Naive thymus-derived CD4-positive, alpha-beta T cell (primary cell): ENCODE measurements at regions not wholly inside any gene's neighbourhood (a gene's known extent, or its start where the extent isn't known, plus 50 kb on each side); places are given as distances from the start of the nearest gene placed in this dataset.

Source experiments
- ATAC-seq: fragments of 150-1000 bp; cut with Tn5 transposase; 2 replicates; pipeline ENCODE4 v1.10.0; 2021; ENCODE audit warnings: mild to moderate bottlenecking, moderate library complexity
- CTCF ChIA-PET: fragments of 350-600 bp; sonication (Branson Sonifier 250); formaldehyde crosslinking; loops from one replicate; lab custom pipeline; 2021; ENCODE audit warnings: antibody characterized with exemption; lab: Charles Lee
- POLR2A ChIA-PET: fragments of 350-600 bp; sonication (Branson Sonifier 250); formaldehyde crosslinking; loops from one replicate; lab custom pipeline; 2021; ENCODE audit warnings: antibody characterized with exemption, inconsistent platforms; lab: Charles Lee
- DNase-seq, 9 donors: peaks; one replicate each; pipeline versions ENCODE4 v3.0.0 to v3.0.0-alpha.2; 2020 to 2022; ENCODE audit warnings: mixed read lengths in 1 of 9
- H3K27ac ChIP-seq: one replicate; pipeline ENCODE4 v1.7.0; 2013; ENCODE audit warnings: mild to moderate bottlenecking, low read depth, low read length, moderate library complexity
- H3K27me3 ChIP-seq, 2 donors: one replicate each; pipeline ENCODE4 v1.7.0; 2013; ENCODE audit warnings: low read length in 2 of 2, mild to moderate bottlenecking in 2 of 2, moderate library complexity in 2 of 2; ENCODE audit not compliant: control insufficient read depth in 2 of 2, insufficient read depth in 2 of 2
- H3K36me3 ChIP-seq, 3 experiments: 1 replicate in 2 of 3; 2 replicates in 1 of 3; pipeline ENCODE4 v1.7.0; 2013; ENCODE audit warnings: low read length in 3 of 3, mild to moderate bottlenecking in 3 of 3, moderate library complexity in 1 of 3; ENCODE audit not compliant: insufficient read depth in 3 of 3, control insufficient read depth in 2 of 3
- H3K4me1 ChIP-seq, 2 donors: one replicate each; pipeline ENCODE4 v1.7.0; 2013; ENCODE audit warnings: low read length in 2 of 2, mild to moderate bottlenecking in 2 of 2, moderate library complexity in 1 of 2; ENCODE audit not compliant: control insufficient read depth in 2 of 2, insufficient read depth in 2 of 2
- H3K4me3 ChIP-seq: 2 replicates; pipeline ENCODE4 v1.7.0; 2013; ENCODE audit warnings: mild to moderate bottlenecking, low read length
- H3K9me3 ChIP-seq, 3 experiments: 1 replicate in 2 of 3; 2 replicates in 1 of 3; pipeline ENCODE4 v1.7.0; 2013; ENCODE audit warnings: low read length in 3 of 3; ENCODE audit not compliant: control insufficient read depth in 2 of 3
- H3K27ac Mint-ChIP-seq, 9 donors: one replicate each; pipeline ENCODE4 v1.8.0; 2020 to 2022; ENCODE audit warnings: mixed read lengths in 9 of 9, mild to moderate bottlenecking in 8 of 9, moderate library complexity in 5 of 9, inconsistent platforms in 2 of 9
- H3K27me3 Mint-ChIP-seq, 5 donors: one replicate each; pipeline ENCODE4 v1.8.0; 2021 to 2022; ENCODE audit warnings: mixed read lengths in 5 of 5, mild to moderate bottlenecking in 1 of 5
- H3K36me3 Mint-ChIP-seq, 5 donors: one replicate each; pipeline ENCODE4 v1.8.0; 2020 to 2022; ENCODE audit warnings: mixed read lengths in 5 of 5, mild to moderate bottlenecking in 3 of 5, inconsistent platforms in 1 of 5
- H3K4me1 Mint-ChIP-seq, 7 donors: one replicate each; pipeline ENCODE4 v1.8.0; 2020 to 2022; ENCODE audit warnings: mixed read lengths in 7 of 7, mild to moderate bottlenecking in 3 of 7, inconsistent platforms in 1 of 7
- H3K4me3 Mint-ChIP-seq, 10 donors: one replicate each; pipeline ENCODE4 v1.8.0; 2020 to 2022; ENCODE audit warnings: mild to moderate bottlenecking in 10 of 10, mixed read lengths in 10 of 10, moderate library complexity in 6 of 10, inconsistent platforms in 2 of 10
- H3K9me3 Mint-ChIP-seq, 11 donors: one replicate each; pipeline ENCODE4 v1.8.0; 2020 to 2022; ENCODE audit warnings: mixed read lengths in 11 of 11, mild to moderate bottlenecking in 4 of 11, inconsistent platforms in 1 of 11, moderate library complexity in 1 of 11
- intact Hi-C, 2 donors: fragments of 100-400 bp; cut with micrococcal nuclease; formaldehyde crosslinking; loops; one replicate each; pipeline ENCODE4 v1.15.1; 2023

DNA sequence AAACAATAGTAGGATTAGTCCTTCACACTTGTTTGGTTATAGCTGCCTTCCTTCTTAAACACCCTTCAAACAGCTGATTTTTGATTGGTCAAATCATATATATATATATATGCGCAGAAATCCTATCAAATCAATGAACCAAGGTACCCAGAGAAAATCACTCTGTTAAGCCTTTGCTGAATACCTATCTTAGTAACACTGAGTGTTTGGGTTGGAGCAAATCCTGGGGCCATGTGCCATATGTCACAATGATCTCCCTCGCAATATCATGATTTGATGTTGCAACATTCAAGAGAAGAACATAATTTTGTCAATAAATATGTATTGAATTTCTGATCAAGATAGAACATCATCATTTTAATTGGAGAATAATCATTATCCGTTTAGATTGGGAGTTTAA, 795.6 kb downstream of the REEP3 start:
- no peaks in the 10 kb centered on the region for H3K27me3 ChIP-seq
- H3K36me3 ChIP-seq, result no peaks in the 10 kb centered on the region
- H3K9me3 Mint-ChIP-seq, result peaks cover 0 to 2% (median 0%) of the 10 kb centered on the region in 11 donors
- no peaks in the 10 kb centered on the region for H3K27me3 Mint-ChIP-seq
- ChIA-PET CTCF (no interaction called here), POLR2A (interaction anchor here (0.7 kb wide), 1 partner anchor 210 kb away, joined by 3 read pairs; no protein-coding TSS in a partner anchor)
- no peaks in the 10 kb centered on the region for H3K36me3 Mint-ChIP-seq
- H3K4me3 Mint-ChIP-seq, result no peak overlapping the region
- no peaks in the 10 kb centered on the region for H3K9me3 ChIP-seq
- no peak for ATAC-seq
- no peaks in the 10 kb centered on the region for H3K4me1 ChIP-seq
- H3K4me3 ChIP-seq, result no peak overlapping the region
- DNase-seq, result no peak
- no peak overlapping the region for H3K27ac ChIP-seq
- H3K27ac Mint-ChIP-seq, result no peak overlapping the region
- no peaks in the 10 kb centered on the region for H3K4me1 Mint-ChIP-seq
- intact Hi-C loops, result no loop called here

- Mint-ChIP-seq H3K4me3 (no peak overlapping the region), H3K9me3 (peaks cover 0 to 12% (median 0%) of the 10 kb centered on the region in 11 donors), H3K27ac (no peak overlapping the region), H3K4me1 (no peaks in the 10 kb centered on the region), H3K27me3 (no peaks in the 10 kb centered on the region), H3K36me3 (no peaks in the 10 kb centered on the region)
- Histone ChIP-seq H3K4me1 (no peaks in the 10 kb centered on the region), H3K4me3 (no peak overlapping the region), H3K36me3 (no peaks in the 10 kb centered on the region), H3K9me3 (no peaks in the 10 kb centered on the region), H3K27ac (no peak overlapping the region), H3K27me3 (no peaks in the 10 kb centered on the region)
- POLR2A ChIA-PET, result no interaction called here
- intact Hi-C loops, result no loop called here
- CTCF ChIA-PET, result no interaction called here
- DNase-seq (no peak), ATAC-seq (no peak)
These were observed 799.2 kb downstream of the REEP3 start for GRCh38 chr10:64320448-64320847.

DNA sequence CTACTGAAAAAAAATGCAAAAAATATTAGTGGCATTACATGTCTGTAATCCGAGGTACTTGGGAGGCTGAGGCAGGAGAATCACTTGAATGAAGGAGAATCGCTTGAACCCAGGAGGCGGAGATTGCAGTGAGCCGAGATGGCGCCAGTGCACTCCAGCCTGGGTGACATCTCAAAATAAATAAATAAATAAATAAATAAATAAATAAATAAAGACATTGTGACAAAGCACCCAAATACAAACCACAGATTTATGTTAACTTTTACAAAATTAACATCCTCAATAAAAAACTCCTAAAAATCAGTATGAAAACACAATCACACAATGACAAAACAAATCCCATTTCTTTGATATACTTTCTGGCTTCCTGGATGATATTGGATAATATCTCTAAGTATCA, 808.3 kb downstream of the REEP3 start:
- intact Hi-C loops, result no loop called here
- H3K27ac ChIP-seq, result no peak overlapping the region
- Mint-ChIP-seq H3K27me3 (no peaks in the 10 kb centered on the region), H3K27ac (no peak overlapping the region), H3K36me3 (no peaks in the 10 kb centered on the region), H3K9me3 (peaks cover 2 to 18% (median 11%) of the 10 kb centered on the region in 11 donors), H3K4me3 (no peak overlapping the region), H3K4me1 (no peaks in the 10 kb centered on the region)
- no peaks in the 10 kb centered on the region for H3K27me3 ChIP-seq
- ATAC-seq (no peak), DNase-seq (no peak)
- H3K4me3 ChIP-seq, result no peak overlapping the region
- H3K4me1 ChIP-seq, result no peaks in the 10 kb centered on the region
- ChIA-PET CTCF (no interaction called here), POLR2A (no interaction called here)
- H3K9me3 ChIP-seq, result no peaks in the 10 kb centered on the region
- H3K36me3 ChIP-seq, result no peaks in the 10 kb centered on the region

GRCh38 chr10:64332551-64332950, 811.4 kb downstream of the REEP3 start:
- Mint-ChIP-seq H3K36me3 (no peaks in the 10 kb centered on the region), H3K27ac (no peak overlapping the region), H3K4me1 (no peaks in the 10 kb centered on the region), H3K4me3 (no peak overlapping the region), H3K9me3 (peaks cover 0 to 11% (median 1%) of the 10 kb centered on the region in 11 donors), H3K27me3 (no peaks in the 10 kb centered on the region)
- H3K4me1 ChIP-seq, result no peaks in the 10 kb centered on the region
- DNase-seq (no peak), ATAC-seq (no peak)
- CTCF ChIA-PET, result no interaction called here
- H3K4me3 ChIP-seq, result no peak overlapping the region
- no peaks in the 10 kb centered on the region for H3K9me3 ChIP-seq
- H3K27me3 ChIP-seq, result no peaks in the 10 kb centered on the region
- no peak overlapping the region for H3K27ac ChIP-seq
- intact Hi-C loops, result no loop called here
- H3K36me3 ChIP-seq, result no peaks in the 10 kb centered on the region
- POLR2A ChIA-PET, result no interaction called here

DNA sequence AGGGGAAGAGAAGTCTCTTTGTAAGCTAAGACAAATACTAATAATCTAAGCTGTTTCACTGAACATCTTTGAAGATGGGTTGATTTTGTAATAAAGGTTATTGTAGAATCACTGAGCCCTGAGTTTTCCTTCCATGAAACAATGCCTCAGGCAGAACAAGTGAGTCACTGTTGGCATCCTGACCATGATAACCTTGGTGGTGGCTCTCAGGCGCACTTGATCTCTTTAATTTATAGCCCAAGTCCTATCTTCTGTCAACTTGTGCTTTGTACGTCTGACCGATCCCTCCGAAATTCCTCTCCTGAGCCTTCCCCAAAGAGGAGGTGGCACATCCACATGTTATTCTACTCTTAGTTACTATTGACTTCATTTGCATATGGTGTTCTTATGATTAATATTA, 812.9 kb downstream of the REEP3 start:
- no peak overlapping the region for H3K4me3 ChIP-seq
- no peak for DNase-seq
- H3K27ac ChIP-seq, result no peak overlapping the region
- no peaks in the 10 kb centered on the region for H3K27me3 ChIP-seq
- POLR2A ChIA-PET, result no interaction called here
- intact Hi-C loops, result no loop called here
- H3K36me3 ChIP-seq, result no peaks in the 10 kb centered on the region
- no peaks in the 10 kb centered on the region for H3K4me1 Mint-ChIP-seq
- no peaks in the 10 kb centered on the region for H3K27me3 Mint-ChIP-seq
- peaks cover 0 to 15% (median 0%) of the 10 kb centered on the region in 11 donors for H3K9me3 Mint-ChIP-seq
- H3K36me3 Mint-ChIP-seq, result no peaks in the 10 kb centered on the region
- H3K27ac Mint-ChIP-seq, result no peak overlapping the region
- H3K4me1 ChIP-seq, result no peaks in the 10 kb centered on the region
- H3K9me3 ChIP-seq, result no peaks in the 10 kb centered on the region
- CTCF ChIA-PET, result no interaction called here
- H3K4me3 Mint-ChIP-seq, result no peak overlapping the region
- no peak for ATAC-seq

- H3K4me3 Mint-ChIP-seq, result no peak overlapping the region
- no peaks in the 10 kb centered on the region for H3K4me1 Mint-ChIP-seq
- H3K9me3 Mint-ChIP-seq, result peaks cover 0 to 12% (median 0%) of the 10 kb centered on the region in 11 donors
- H3K36me3 Mint-ChIP-seq, result no peaks in the 10 kb centered on the region
- no peak for DNase-seq
- no peak overlapping the region for H3K4me3 ChIP-seq
- no peaks in the 10 kb centered on the region for H3K4me1 ChIP-seq
- H3K27me3 Mint-ChIP-seq, result no peaks in the 10 kb centered on the region
- ChIA-PET CTCF (no interaction called here), POLR2A (no interaction called here)
- H3K27me3 ChIP-seq, result no peaks in the 10 kb centered on the region
- no peaks in the 10 kb centered on the region for H3K9me3 ChIP-seq
- ATAC-seq, result no peak
- H3K27ac Mint-ChIP-seq, result no peak overlapping the region
- no peaks in the 10 kb centered on the region for H3K36me3 ChIP-seq
- no peak overlapping the region for H3K27ac ChIP-seq
- intact Hi-C loops, result no loop called here
These were observed 823.0 kb downstream of the REEP3 start for GRCh38 chr10:64344211-64344610.

- no peaks in the 10 kb centered on the region for H3K9me3 ChIP-seq
- H3K27me3 ChIP-seq, result no peaks in the 10 kb centered on the region
- POLR2A ChIA-PET, result no interaction called here
- no peak for ATAC-seq
- CTCF ChIA-PET, result no interaction called here
- no peak for DNase-seq
- Mint-ChIP-seq H3K4me3 (no peak overlapping the region), H3K36me3 (no peaks in the 10 kb centered on the region), H3K27ac (no peak overlapping the region), H3K4me1 (no peaks in the 10 kb centered on the region), H3K27me3 (no peaks in the 10 kb centered on the region), H3K9me3 (peaks cover 0 to 14% (median 0%) of the 10 kb centered on the region in 11 donors)
- H3K4me3 ChIP-seq, result no peak overlapping the region
- no peaks in the 10 kb centered on the region for H3K36me3 ChIP-seq
- intact Hi-C loops, result no loop called here
- no peak overlapping the region for H3K27ac ChIP-seq
- H3K4me1 ChIP-seq, result no peaks in the 10 kb centered on the region
These were observed 824.7 kb downstream of the REEP3 start for GRCh38 chr10:64345856-64346255.
